ENCODE measurements at regions not wholly inside any gene's neighbourhood (a gene's known extent, or its start where the extent isn't known, plus 50 kb on each side); places are given as distances from the start of the nearest gene placed in this dataset.

DNA sequence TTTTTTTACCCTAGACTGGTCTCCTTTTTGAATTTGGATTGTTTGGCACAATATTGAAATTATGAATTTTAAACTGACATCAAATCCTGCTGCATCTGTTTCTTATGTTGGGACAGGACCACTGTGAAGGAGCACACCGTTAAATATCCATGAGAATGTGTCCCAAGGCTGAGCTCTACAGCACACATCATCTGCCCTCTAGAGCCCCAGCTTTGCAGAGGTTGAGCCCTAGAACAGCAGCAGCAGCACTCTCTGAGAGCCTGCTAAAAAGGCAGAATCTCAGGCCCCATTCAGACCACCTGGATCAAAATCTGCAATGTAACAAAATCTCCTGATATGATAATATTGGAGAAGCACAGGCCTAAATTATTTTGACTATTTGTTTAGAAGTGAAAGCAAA lies 192.1 kb upstream of the CCN2 start:
- no peak for TF ChIP-seq CTCF (conservative IDR thresholded peaks at IDR 0.05)

GRCh38 chr6:132142768-132143167 lies 191.6 kb upstream of the CCN2 start:
- no peak for TF ChIP-seq CTCF (conservative IDR thresholded peaks at IDR 0.05)
- H3K27ac ChIP-seq: no peak overlapping the region

More for the DNA sequence above, 192.1 kb upstream of the CCN2 start:
- H3K27ac ChIP-seq: no peak overlapping the region

DNA sequence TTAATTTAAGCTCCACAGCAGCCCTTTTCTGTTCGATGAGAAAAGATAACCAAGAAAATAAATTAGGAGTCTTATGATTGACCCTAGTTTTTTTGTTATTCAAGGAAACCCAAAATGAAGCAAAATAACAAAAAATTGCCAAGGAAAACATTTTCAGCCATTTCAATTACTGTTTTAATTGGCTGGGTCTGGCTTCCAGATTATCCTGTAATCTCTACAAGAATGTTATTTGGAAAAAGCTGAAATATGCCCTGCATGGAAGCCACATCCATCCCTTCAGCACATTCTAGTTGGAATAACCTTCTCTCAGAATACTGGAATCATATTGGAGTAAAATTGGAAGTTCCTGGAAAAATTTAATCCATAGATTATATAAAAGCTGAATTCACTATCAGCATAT lies 191.1 kb upstream of the CCN2 start:
- no peak for TF ChIP-seq CTCF (conservative IDR thresholded peaks at IDR 0.05)
- no peak overlapping the region for H3K27ac ChIP-seq

DNA sequence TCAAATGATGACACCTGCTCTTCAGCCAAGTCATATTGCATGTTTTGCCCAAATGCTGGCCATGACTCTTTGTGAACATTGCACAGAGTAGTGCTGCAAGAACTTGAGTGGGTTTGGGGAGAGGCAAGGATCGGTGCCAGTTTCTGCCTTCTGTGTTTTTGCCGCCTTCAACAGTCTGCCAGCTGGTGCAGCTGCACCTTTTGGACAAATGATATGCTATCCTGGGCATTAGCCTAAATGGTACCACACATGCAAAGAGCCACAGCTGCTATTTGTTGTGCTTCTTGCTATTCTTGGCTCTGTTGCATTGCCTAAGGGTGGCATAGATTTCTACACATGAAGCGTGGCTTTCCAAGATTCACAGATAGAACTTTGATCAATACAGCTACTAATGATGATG lies 189.0 kb upstream of the CCN2 start:
- H3K27ac ChIP-seq: no peak overlapping the region
- TF ChIP-seq CTCF (conservative IDR thresholded peaks at IDR 0.05): no peak

GRCh38 chr6:132139611-132140010 lies 188.4 kb upstream of the CCN2 start:
- no peak overlapping the region for H3K27ac ChIP-seq
- TF ChIP-seq CTCF (conservative IDR thresholded peaks at IDR 0.05): no peak

DNA sequence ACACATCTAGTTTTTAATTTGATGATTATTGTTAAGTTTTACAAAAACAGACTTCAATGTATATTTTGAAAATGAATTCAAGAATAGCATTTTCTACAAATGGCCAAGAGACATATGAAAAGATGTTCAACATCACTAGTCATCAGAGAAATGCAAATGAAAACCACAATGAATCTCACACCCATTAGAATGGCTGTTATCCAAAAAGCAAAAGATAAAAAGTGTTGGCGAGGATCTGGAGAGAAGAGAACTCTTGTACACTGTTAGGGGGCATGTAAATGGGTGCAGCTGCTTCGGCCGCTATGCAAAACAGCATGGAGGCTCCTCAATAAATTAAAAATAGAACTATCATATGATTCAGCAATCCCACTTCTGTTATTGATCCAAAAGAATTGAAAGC lies 185.8 kb upstream of the CCN2 start:
- no peak overlapping the region for H3K27ac ChIP-seq
- no peak for TF ChIP-seq CTCF (conservative IDR thresholded peaks at IDR 0.05)

DNA sequence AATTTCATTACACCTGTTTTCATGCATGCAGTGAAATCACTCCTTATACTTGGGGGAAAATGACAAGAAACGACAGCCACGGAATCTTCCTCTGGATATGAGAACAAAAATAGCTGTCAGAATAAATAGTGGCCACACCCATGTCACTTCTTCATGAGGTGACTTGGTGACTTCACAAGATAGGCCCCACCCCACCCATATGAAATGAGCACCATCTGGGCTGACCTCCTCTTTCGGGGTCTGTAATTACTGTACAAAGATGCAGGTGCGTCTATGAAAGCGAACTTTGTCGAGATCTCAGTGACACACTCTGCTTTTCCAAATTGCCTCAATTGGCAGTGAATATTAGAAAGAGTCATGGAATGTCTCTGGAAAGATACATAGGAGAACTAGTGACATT lies 184.2 kb upstream of the CCN2 start:
- no peak for TF ChIP-seq CTCF (conservative IDR thresholded peaks at IDR 0.05)
- no peak overlapping the region for H3K27ac ChIP-seq

All from VCaP (cell line).